Hippocampal formation (tissue), 2 donors: ENCODE measurements at regions not wholly inside any gene's neighbourhood (a gene's known extent, or its start where the extent isn't known, plus 50 kb on each side); places are given as distances from the start of the nearest gene placed in this dataset.

ENCODE experiments used
- DNase-seq, 2 donors: peaks; one replicate each; lab custom pipeline; 2025; lab: John Stamatoyannopoulos, UW

DNA sequence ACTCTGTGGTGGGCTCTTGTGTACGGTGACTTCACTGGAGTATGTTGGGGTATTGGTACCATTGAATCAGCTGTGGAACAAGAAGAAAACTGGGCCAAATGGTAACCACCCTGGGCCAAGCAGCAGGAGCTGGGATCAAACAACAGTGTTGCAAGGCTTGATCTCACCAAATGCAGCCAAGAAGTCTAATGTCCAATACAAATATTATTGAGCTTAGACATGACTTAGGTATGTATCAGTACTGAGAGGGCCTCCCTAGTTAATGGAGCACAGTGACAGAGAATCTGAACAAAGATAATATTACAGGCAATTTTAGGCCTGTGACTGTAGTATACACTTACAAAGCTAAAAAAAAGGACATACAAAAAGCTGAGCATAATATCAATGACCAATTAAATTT is 604.8 kb downstream of the PLA2G4A start:
- DNase-seq, result no peak

DNA sequence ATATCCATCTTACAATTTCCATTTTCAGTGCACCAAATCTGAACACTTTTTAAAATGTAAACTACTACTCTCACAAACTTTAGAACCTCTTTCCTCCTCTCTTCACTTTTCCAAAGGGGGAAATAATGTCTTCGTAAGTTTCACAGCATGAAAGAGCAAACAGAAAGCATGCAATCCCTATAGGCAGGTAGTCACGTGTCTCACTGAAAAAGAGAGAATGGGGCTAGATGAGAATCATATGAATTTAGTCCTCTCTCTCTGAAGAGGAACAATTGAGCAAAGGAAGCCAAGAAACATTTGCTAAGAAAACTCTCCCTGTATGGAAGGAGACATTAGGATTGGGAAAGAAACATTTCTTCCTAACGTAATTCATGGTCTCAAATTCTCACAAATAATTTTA is 613.9 kb downstream of the PLA2G4A start:
- DNase-seq, result no peak

DNA sequence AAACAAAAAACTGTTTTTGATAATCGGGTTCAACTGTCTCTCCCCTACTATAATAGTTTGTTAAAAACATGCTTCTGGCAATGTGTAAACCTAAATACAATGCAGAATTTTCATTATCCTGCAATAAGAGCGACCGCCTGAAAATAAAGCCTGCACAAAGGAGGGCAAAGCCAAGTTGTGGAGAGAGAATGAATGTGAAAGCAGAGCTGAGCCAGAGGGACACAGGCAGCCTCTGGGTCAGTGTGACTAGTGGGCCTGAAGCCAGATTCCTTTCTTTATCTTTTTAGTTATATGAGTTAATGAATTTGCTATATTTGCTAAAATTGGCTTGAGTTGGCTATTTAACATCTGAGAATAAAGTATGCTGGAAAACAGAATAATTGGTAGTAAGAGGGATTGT is 615.2 kb downstream of the PLA2G4A start:
- DNase-seq, result no peak

DNA sequence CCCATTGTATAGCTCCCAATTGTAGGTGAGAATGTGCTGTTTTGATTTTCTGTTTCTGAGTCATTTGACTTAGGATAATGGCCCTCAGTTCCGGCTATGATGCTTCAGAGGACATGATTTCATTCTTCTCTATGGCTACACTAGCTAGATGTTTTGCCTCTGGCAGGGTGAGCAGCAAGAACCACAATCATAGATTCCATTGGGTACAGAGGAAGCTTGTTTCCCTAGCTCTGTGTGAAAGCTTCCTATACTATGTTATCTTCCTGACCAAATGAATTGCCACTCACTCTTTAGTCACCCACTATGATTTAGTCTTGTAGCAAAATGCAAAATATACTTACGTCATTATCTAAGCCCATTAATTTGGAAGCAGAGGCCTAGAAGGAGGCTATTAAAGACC is 616.3 kb downstream of the PLA2G4A start:
- no peak for DNase-seq

DNA sequence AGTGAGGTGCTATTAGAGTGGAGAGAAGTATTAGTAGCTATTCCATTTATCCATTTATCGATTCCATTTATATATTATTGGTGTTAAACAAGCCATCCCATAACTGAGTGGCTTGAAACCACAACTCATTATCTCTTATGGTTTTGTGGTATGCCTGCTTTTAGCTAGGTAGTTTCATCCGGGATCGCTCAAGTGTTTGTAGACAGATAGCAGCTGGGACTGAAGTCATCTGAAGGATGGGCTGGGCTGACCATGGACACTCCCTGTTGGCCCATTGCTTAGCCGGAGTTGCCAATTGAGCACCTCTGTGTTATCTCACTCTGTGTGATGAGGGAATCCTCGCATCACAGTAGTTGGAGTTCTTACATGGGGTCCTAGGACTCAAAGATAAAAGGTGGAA is 622.5 kb downstream of the PLA2G4A start:
- DNase-seq, result no peak

DNA sequence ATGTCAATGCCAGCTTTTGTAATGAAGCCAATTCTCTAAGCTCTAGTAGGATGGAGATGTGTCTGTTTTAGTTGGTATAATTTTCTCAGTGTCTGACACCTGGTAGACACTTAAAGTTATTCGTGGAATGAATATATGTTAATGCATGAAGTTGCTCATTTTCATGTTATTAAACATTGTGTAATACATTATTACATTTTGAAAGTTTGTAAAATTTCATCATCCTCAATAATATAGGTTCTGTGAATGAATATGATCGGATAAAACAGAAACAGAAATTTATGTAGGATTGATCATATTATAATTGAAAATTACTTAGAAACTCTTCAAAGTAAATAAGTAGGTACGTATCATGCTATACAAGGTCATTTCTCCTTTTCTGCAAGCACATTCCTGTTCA is 625.3 kb downstream of the PLA2G4A start:
- no peak for DNase-seq

DNA sequence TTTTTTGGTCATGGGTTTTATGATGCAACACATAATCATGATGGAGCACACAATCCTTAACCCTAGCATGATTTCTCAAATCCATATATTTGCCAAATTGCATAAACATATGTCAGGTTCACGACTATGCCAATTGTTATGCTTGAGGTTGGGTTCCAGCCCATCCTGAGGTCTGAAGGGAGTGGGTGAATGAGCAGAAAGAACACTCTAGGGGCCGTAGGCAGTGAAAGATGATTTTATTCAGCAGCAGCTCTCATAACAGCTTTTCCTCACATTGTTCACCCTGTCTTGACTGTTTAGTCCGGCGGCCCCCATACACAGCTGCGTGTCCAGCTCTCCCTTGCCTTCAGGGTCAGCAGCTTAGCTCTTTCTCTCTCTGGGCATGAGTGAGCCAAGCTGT is 627.7 kb downstream of the PLA2G4A start:
- no peak for DNase-seq

DNA sequence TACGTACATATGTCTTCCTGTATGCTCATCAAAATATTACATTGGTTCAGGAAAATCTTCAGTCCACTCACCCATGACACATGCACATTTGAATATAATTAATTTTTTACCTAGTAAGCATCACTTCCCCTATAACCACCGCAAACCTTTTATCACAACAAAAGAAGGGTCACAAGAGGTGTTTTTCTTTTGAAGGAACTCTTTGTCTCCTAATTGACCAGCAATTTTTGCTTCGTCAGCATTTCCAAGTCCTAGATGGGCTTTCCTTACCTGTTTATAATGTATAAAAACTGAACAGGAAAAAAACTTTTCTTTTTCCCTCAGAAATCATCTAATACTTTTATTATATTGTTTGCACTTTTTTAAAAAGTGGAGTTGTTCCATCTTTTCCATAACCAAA is 631.3 kb downstream of the PLA2G4A start:
- DNase-seq, result no peak

DNA sequence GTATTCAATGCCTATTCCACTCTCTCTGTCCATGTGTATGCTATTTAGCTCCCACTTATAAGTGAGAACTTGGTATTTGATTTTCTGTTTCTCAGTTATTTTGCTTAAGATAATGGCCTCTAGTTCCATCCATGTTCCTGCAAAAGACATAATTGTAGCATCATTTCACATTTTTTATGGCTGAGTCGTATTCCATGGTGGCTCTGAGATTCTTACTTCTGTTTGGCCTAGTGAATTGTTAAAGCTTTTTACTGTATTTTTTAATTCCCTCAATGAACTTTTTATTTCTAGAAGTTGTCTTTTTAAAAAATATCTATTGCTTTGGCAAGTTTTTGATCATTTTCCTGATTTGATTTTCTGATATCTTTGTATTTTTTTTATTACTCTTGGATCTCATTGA is 635.6 kb downstream of the PLA2G4A start:
- DNase-seq, result no peak

DNA sequence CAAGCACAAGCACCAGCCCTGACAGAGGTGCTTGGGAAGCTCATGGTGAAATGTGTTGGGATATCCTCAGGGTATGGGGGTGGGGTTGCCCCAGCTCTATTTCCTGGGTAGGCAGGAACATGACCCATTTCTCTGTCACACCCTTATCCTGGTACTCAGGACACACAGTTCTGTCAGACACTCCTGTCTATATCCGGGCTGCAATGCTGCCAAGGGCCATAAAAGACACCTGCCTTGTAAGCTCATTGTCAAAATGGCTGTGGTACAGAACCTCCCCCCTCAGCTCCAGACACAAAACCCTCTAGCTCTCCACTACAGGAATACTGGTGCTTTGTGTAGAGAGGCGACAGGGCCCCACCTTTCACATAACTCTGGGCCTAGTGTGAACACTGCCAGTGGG is 636.7 kb downstream of the PLA2G4A start:
- DNase-seq, result no peak

DNA sequence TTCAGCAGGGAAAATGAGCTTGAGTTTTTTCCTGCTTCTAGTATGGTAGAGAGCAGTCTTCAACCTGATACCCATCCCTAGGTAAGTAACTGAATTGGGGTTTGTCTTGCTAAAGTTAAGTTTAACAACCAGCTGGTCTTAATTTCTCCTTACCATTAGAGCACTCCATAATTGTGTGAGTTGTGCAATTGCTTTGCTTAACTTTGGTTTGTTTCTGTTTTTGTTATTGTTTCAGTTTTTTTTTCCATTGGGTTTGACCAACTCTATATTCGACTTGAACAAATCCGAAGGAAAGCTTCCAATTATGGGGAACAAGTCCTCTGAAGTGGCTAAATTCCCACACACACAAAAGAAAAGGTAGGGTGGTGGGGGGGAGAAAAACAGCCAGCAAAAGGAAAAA is 641.1 kb downstream of the PLA2G4A start:
- no peak for DNase-seq

DNA sequence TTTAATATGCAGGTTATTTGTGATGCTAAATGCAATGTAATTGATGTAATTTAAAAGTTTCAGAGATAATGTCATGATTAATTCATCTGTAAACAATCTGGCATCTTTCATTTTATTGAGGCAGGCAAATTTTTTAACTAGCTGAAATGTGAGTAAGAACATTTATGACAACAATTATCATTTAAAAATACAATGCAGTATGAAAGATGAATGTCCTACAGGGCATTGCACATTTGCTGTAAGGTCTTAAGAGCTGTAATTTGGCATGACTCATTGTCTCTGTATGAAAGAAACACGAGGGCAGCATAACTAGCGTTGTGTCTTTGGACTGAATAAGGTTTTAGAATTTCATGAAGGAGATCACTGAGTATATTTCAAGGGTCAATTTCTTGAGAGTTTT is 642.8 kb downstream of the PLA2G4A start:
- no peak for DNase-seq

DNA sequence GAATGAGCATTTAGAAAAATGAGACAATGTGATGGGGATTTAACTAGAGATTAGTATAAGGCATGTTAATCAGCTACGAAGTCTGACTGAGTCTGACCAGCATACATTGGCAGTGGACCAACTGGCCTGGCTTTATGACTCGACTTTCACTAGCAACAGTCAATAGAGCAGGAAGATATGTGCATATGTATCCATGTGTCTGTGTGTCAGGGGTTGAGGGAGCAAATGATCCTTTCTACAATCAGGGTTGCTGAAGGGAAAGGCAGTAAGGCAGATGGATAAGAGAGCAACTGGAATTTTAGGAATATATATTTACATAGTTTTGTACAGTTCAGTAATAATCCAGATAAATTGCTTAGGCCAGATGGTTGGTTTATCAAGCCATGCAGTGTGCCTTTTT is 645.6 kb downstream of the PLA2G4A start:
- no peak for DNase-seq

DNA sequence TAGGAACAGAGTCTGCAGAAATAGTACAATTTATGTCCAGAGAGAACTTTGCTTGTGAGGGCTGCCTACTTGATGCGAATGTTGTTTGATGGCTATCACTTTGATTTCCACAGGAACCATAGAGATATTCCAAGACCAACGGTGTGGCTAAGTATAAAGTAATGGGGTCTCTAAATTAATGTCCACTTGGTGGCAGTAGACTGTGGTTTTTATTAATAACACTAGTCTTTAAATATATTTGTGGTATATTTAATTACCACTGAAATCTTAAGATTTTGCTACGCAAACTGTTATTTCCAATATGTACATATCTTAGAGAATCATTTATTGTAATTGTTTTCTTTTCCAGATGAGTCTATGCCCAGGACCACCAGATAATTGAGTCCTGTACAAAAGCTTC is 647.9 kb downstream of the PLA2G4A start:
- DNase-seq, result no peak

DNA sequence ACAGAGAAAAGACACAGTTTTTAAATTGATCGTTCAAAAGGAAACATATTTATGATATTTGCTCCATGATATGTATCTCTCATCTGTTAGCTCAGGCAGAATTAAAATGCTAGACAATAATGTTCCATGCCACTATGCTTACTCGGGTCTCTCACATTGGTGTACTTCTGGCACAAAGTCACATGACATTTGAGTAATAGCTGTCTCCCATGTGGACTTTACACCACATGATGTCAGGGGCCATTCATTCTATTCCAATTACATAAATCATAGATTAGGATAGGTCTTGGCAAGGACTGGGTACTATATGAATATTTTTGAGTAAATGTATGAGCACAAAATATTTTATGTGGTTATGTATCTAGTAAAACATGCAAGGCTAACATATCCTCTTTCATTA is 648.4 kb downstream of the PLA2G4A start:
- DNase-seq, result no peak

DNA sequence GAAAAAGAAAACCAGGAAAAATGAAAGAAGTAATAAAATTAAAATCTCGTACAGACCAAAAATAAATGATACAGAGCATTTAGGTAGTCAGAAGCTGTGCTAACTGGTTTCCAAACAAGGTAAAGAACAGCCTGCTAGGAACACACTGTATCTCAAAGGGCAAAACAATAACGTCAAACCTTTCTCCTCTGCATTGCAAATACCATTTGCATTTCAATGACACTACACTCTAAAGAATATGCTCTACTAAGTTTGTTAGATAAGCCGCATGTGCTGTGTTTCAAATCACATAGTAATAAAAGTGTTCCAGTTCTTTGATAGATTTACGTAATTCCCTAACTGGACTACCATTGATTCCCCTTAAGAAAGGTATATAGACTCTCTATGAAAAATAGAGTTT is 648.8 kb downstream of the PLA2G4A start:
- DNase-seq, result no peak

DNA sequence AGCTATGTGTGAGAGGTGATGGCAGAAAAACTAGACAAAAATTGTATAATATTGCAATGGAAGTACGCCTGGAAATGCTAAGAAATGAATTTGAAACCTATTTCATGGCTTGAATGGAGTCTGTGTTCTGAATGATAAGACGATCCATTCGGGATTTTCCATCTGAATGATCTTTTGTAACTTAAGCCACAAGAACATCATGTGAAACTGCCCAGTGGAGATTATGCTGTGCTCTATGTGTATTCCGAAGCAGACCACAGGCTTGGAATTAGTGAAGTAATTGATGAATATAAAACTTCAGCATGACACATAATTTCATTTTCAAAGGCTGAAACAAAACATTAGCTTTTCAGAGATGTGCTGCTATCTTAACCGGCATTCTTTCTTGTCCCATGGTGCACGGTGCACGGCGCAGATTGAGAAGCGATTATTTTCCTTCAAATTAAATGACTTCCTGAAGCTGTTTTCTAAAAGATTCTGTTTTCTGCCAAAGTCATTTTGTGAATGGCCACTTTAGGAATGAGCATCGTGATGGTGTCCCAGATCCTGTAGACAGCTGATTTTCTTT is 652.9 kb downstream of the PLA2G4A start:
- no peak for DNase-seq

DNA sequence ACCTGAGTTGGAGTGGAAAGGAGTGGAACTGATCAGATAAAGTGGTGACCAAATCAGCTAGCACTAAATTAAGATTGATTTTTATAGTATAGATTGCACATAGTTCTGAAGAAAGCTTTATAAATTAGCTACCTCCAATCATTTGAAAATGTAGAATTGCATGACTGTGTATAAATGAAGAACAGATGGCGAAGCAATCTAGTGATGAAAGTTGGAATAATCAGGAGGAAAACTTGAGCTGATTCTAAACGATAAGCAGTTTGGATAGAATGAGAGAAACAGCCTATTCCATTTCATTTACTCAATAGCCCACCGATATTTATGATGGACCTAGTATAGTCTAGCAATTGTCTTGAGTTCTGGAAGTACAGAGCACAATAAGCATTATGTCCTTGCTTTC is 661.5 kb downstream of the PLA2G4A start:
- no peak for DNase-seq

DNA sequence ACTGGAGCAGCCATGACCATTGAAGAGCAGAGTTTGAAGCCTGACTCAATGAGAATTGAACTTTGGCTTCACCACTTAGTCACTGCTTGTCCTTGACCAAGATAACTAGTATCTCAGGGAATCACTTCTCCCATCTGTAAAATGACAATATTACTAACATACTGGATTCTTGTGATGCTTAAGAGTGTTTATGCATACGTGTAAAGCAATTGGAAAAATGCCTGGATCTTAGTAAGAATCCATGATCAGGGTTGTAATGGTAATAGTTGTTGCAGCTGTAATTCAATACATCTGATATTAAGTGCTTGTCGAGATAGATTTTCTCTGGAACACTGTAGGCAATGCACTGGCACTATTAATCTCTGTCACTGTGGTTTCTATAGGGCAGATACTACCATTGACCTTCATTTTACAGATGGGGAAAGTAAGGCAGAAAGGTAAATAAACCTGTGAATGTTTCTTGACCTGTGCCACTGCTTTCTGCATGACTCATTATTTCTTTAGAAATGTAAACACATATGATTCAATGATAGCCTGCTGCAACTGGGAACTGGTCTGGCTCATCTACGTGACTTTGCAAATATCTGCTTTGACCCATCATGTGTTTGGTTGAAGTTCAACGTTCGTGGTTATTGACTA is 662.5 kb downstream of the PLA2G4A start:
- DNase-seq, result no peak

DNA sequence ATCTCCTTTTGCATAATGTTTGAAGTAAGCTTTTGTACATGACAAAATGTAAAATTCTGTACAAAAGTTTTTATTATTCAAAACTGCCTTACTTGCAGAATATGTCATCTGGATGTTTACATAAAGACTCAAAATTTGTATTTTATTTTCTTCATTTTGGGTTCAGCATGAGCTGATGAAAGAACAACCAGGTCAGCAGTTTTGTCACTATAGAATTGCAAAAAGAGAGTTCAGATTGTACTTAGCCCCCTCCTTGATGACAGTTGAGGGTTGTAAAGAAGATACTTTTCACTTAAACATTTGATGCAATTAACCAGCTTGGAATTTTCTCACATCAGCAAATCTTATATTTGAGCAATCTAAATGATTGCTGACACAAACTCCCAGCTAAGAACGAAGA is 669.3 kb downstream of the PLA2G4A start:
- no peak for DNase-seq

DNA sequence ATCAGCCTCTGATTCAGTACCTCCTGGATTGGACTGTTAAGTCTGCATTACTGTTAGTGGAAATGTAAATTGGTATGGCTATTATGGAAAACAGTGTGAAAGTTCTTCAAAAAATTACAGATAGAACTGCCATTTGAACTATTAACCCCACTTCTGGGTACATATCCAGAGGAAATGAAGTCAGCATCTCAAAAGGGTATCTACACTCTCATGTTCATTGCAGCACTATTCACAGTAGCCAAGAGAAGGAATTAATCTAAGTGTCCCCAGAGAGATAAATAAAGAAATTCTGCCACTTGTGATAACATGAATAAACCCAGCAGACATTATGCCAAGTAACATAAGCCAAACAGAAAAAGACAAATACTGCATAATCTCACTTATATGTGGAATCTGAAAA is 676.0 kb downstream of the PLA2G4A start:
- DNase-seq, result no peak

DNA sequence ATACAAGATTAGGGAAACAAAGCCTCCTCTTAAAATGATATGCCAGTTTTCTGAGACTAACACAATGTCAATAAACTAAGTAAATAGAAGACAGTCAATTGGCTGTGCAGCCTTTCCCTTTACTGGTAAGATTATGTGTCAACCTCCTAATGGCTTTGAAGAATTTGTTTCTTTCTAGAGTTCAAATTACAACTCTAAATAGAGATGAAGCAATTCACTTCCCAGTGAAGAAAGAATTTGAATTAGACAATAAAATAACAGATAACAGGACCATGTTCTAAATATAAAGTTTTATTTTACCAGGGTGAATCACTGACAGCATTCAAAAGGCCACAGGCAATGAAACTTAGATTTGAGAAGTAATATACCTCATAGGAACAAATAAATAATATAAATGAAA is 680.3 kb downstream of the PLA2G4A start:
- DNase-seq, result no peak

DNA sequence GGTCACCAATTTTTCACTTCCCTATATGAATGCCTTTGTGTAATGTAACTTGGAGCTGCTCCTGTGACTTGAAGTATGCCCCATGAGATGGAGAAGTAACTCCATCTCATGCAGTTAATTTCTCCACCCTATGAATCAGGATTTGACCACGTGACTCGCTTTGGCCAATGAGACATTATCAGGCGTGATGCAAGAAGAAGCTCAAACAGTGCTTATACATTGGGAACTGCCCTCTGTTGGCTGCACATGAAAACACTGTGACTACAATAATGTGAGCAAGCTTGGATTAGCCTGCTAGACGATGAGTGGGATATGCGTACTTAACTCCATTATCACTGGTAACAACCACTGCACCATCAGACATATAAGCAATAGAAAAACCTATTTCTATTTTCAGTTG is 684.4 kb downstream of the PLA2G4A start:
- DNase-seq, result no peak

DNA sequence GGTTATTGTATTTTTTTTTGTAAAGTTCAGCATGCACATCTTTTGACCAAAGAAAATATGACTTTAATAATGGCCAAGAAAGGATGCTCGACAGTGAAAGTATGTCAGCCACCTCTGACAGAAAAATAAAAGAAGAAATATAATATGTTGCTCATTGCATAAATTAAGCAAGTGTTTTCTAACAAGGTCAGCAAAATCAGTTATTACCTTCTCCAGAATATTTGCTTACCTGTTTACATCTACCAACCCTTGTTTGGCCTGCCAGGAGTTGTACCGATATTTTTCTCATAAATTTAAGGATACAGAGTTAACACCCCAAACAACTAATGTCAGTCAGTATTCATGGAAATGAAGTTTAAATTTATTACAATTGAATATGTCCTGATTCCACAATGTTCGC is 685.4 kb downstream of the PLA2G4A start:
- DNase-seq, result no peak
